Hepatocyte (in vitro differentiated cells): ENCODE measurements at regions not wholly inside any gene's neighbourhood (a gene's known extent, or its start where the extent isn't known, plus 50 kb on each side); places are given as distances from the start of the nearest gene placed in this dataset.

ENCODE experiments used
- DNase-seq: peaks from one replicate; pipeline ENCODE4 v3.0.0-alpha.2; 2016; ENCODE audit warnings: low spot score
- H2AFZ ChIP-seq: fragments of 200-600 bp; sonication (generic); 2 replicates; pipeline ENCODE4 v1.6.0; 2016; ENCODE audit warnings: antibody characterized with exemption, mild to moderate bottlenecking
- H3K27ac ChIP-seq: fragments of 200-600 bp; sonication (generic); 2 replicates; pipeline ENCODE4 v1.5.1; 2016; ENCODE audit warnings: mild to moderate bottlenecking
- H3K27me3 ChIP-seq: fragments of 200-600 bp; sonication (generic); 2 replicates; pipeline ENCODE4 v1.6.1; 2016
- H3K36me3 ChIP-seq: fragments of 200-600 bp; sonication (generic); replicated peaks from 2 replicates; pipeline ENCODE4 v1.5.1; 2016; ENCODE audit warnings: low read depth; ENCODE audit not compliant: insufficient read depth
- H3K4me1 ChIP-seq: fragments of 200-600 bp; sonication (generic); 2 replicates; pipeline ENCODE4 v1.5.1; 2016; ENCODE audit warnings: mild to moderate bottlenecking, moderate library complexity; ENCODE audit not compliant: insufficient read depth
- H3K4me2 ChIP-seq: fragments of 200-600 bp; sonication (generic); 2 replicates; pipeline ENCODE4 v1.6.0; 2016
- H3K4me3 ChIP-seq: fragments of 200-600 bp; sonication (generic); 2 replicates; pipeline ENCODE4 v1.5.1; 2016; ENCODE audit warnings: mild to moderate bottlenecking
- H3K79me2 ChIP-seq: fragments of 200-600 bp; sonication (generic); 2 replicates; pipeline ENCODE4 v1.6.0; 2017; ENCODE audit warnings: mild to moderate bottlenecking
- H3K9me2 ChIP-seq: fragments of 200-600 bp; sonication (generic); replicated peaks from 2 replicates; pipeline ENCODE4 v1.6.0; 2017; ENCODE audit warnings: mild to moderate bottlenecking; ENCODE audit not compliant: insufficient read depth
- H3K9me3 ChIP-seq: fragments of 200-600 bp; sonication (generic); 2 replicates; pipeline ENCODE4 v1.5.1; 2016; ENCODE audit warnings: low read depth, mild to moderate bottlenecking
- H4K20me1 ChIP-seq: fragments of 200-600 bp; sonication (generic); 2 replicates; pipeline ENCODE4 v1.6.0; 2016; ENCODE audit warnings: mild to moderate bottlenecking; ENCODE audit not compliant: insufficient read depth, poor library complexity, severe bottlenecking
- EZH2 ChIP-seq: fragments of 200-600 bp; sonication (generic); IDR thresholded peaks from 2 replicates; pipeline ENCODE4 v1.6.1; 2016; ENCODE audit warnings: antibody characterized with exemption, mild to moderate bottlenecking, borderline replicate concordance
- EZH2phosphoT487 ChIP-seq: fragments of 200-600 bp; sonication (generic); IDR thresholded peaks from one replicate; pipeline ENCODE4 v1.6.1; 2018; ENCODE audit warnings: antibody characterized with exemption, mild to moderate bottlenecking, low read depth, moderate library complexity; ENCODE audit not compliant: unreplicated experiment, severe bottlenecking
- WGBS: methylation state at CpG from one replicate; pipeline ENCODE4 v1.1.6; 2016; ENCODE audit warnings: low lambda C conversion rate; ENCODE audit errors: missing lambda C conversion rate; 5-methylcytosine and 5-hydroxymethylcytosine counted together
- TF ChIP-seq, protein P1 (sequence below): fragments of 200-600 bp; sonication (generic); IDR thresholded peaks from 2 replicates; pipeline ENCODE4 v1.5.1; 2016; ENCODE audit warnings: antibody characterized with exemption, mild to moderate bottlenecking; ENCODE audit not compliant: poor library complexity

DNA sequence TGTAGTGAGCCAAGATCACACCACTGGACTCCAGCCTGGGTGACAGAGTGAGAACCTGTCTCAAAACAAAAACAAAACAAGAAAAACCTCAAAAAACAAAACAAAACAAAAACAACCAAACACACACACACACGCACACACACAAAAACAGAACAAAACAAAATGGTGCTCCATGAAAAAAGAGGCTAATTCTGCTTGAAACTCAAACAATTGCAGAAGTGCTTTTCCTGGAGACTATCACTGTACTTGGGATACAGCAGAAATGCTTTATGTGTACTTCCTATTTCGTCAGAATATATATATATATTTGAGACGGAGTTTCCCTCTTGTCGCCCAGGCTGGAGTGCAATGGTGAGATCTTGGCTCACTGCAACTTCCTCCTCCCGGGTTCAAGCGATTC, 49.9 kb upstream of the HSPA9 start:
- WGBS, result 93% methylated on average over 6 of the region's 6 CpGs
- Histone ChIP-seq H3K36me3 (no peaks in the 10 kb centered on the region), H3K27ac (no peak overlapping the region), H3K4me3 (no peak overlapping the region), H3K9me2 (no peaks in the 10 kb centered on the region), H2AFZ (no peak overlapping the region), H3K27me3 (no peaks in the 10 kb centered on the region), H3K79me2 (no peaks in the 10 kb centered on the region), H3K9me3 (no peaks in the 10 kb centered on the region), H4K20me1 (no peaks in the 10 kb centered on the region), H3K4me1 (no peaks in the 10 kb centered on the region), H3K4me2 (no peak overlapping the region)
- no peak for DNase-seq
- TF ChIP-seq EZH2, result no peak
- no peak for TF ChIP-seq EZH2phosphoT487
- TF ChIP-seq, protein P1, sequence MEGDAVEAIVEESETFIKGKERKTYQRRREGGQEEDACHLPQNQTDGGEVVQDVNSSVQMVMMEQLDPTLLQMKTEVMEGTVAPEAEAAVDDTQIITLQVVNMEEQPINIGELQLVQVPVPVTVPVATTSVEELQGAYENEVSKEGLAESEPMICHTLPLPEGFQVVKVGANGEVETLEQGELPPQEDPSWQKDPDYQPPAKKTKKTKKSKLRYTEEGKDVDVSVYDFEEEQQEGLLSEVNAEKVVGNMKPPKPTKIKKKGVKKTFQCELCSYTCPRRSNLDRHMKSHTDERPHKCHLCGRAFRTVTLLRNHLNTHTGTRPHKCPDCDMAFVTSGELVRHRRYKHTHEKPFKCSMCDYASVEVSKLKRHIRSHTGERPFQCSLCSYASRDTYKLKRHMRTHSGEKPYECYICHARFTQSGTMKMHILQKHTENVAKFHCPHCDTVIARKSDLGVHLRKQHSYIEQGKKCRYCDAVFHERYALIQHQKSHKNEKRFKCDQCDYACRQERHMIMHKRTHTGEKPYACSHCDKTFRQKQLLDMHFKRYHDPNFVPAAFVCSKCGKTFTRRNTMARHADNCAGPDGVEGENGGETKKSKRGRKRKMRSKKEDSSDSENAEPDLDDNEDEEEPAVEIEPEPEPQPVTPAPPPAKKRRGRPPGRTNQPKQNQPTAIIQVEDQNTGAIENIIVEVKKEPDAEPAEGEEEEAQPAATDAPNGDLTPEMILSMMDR, result no peak
